ENCODE measurements at regions not wholly inside any gene's neighbourhood (a gene's known extent, or its start where the extent isn't known, plus 50 kb on each side); places are given as distances from the start of the nearest gene placed in this dataset.

DNA sequence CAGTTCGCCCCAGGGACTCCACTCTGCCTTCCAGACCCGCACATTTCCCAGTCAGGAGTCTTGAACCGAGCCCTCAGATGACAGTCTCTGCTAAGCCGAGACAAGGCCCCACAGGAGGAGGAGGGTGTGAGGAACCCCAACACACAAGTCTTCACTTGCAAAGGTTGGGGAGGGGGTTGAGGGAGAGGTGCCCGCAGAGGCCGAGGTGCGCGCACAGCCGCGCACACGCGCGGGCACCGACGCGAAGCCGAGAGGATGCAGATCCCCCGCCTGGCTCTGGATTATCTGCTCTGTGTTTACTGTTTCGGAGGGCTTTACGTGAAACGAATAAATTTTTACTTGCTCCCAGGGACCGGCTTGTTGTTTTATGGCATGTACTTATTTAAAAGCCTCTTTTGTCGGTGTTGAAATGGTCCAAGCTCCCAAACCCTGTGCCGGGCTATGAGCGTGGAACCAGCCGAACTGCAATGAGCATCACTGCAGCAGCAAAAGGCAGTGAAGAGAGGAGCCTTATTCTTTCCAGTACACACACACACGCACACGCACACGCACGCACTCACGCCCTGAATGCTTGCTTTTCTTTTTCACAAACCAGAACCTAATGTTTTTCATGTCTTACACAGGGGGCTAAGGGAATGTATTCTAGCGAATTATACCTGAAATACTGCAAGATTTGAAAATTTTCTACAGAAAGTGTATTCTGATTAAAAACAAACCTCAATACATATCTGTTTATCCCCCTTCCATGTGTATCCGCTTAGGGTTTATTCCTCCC lies 297.7 kb downstream of the PARP8 start:
- H2AFZ ChIP-seq (ENCODE audit: low read depth, low read length) = no peak overlapping the region
- DNase-seq (ENCODE audit: low read depth, low spot score) (no peak), FAIRE-seq (no peak)
- no peak overlapping the region for H3K4me2 ChIP-seq (ENCODE audit: insufficient read depth, low read length)
- no peaks in the 10 kb centered on the region for H3K79me2 ChIP-seq (ENCODE audit: control insufficient read depth, insufficient read depth, low read length)
- H4K20me1 ChIP-seq (replicated peaks; ENCODE audit: control insufficient read depth, extremely low read depth, insufficient read depth, low read length) = no peaks in the 10 kb centered on the region
- no TSS peak for BruUV-seq (replicated peaks)
- TF ChIP-seq EZH2 (IDR thresholded peaks at IDR 0.05; ENCODE audit: borderline replicate concordance, low read depth, low read length, severe bottlenecking) (no peak), JUN (IDR thresholded peaks at IDR 0.05; ENCODE audit: borderline replicate concordance, insufficient read depth, insufficient read length, low read depth) (no peak), MYC (IDR thresholded peaks at IDR 0.05; ENCODE audit: low read depth, low read length) (no peak), FOS (IDR thresholded peaks at IDR 0.05; ENCODE audit: borderline replicate concordance, insufficient read depth, low read length) (no peak), POLR2AphosphoS5 (IDR thresholded peaks at IDR 0.05; ENCODE audit: insufficient read depth, low read depth, low read length) (no peak), POLR2A (IDR thresholded peaks at IDR 0.05; ENCODE audit: low read depth, low read length) (no peak), CTCF (IDR thresholded peaks at IDR 0.05; ENCODE audit: extremely low read depth in 1 of 2, insufficient read depth in 1 of 2, low read depth in 1 of 2, low read length in 2 of 2) (no peak)
- TF ChIP-seq, protein P1, sequence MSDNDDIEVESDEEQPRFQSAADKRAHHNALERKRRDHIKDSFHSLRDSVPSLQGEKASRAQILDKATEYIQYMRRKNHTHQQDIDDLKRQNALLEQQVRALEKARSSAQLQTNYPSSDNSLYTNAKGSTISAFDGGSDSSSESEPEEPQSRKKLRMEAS (IDR thresholded peaks at IDR 0.05; ENCODE audit: insufficient read depth, insufficient read length) = no peak
- dilution Hi-C loops (cut with MboI; ENCODE audit: extremely low pct_ligation_motif_present, low sequenced_read_pairs) (no loop called here), intact Hi-C loops (cut with micrococcal nuclease) (loop anchor here (1.0 to 5.0 kb wide), 9 partner anchors 417 to 1953 kb away; no protein-coding TSS in a partner anchor)
- no peaks in the 10 kb centered on the region for H3K9me3 ChIP-seq (replicated peaks; ENCODE audit: control insufficient read depth, insufficient read depth, low read length)
- ChIA-PET CTCF (interaction anchor here (0.7 to 7.3 kb wide), 48 partner anchors 8 to 1695 kb away, joined by 3 to 183 read pairs (median 5); partner anchors contain the start of gene ISL1), POLR2A (interaction anchor here (1.2 kb wide), 1 partner anchor 419 kb away, joined by 3 read pairs; the partner anchor contains the start of gene ISL1)
- H3K9me1 ChIP-seq (replicated peaks; ENCODE audit: control insufficient read depth, extremely low read depth, insufficient read depth, low read length) = no peaks in the 10 kb centered on the region
- H3K4me3 ChIP-seq (replicated peaks in 1 of 3; ENCODE audit: insufficient read depth in 1 of 3, low read depth in 1 of 3, low read length in 3 of 3) = no peak overlapping the region
- no peak overlapping the region for H3K27ac ChIP-seq (ENCODE audit: insufficient read depth, low read depth, low read length)
- peaks cover 44 to 59% of the 10 kb centered on the region in 2 experiments for H3K27me3 ChIP-seq (ENCODE audit: control insufficient read depth in 2 of 2, insufficient read depth in 2 of 2, low read length in 2 of 2)
- no peaks in the 10 kb centered on the region for H3K36me3 ChIP-seq (ENCODE audit: control insufficient read depth in 2 of 2, extremely low read depth in 1 of 2, insufficient read depth in 2 of 2, low read length in 2 of 2)
- no peak overlapping the region for H3K9ac ChIP-seq (replicated peaks; ENCODE audit: extremely low read depth, insufficient read depth, low read length)
- H3K4me1 ChIP-seq (ENCODE audit: control insufficient read depth, extremely low read depth, insufficient read depth, low read length) = no peaks in the 10 kb centered on the region

All from endothelial cell of umbilical vein (primary cell).